ENCODE measurements at regions not wholly inside any gene's neighbourhood (a gene's known extent, or its start where the extent isn't known, plus 50 kb on each side); places are given as distances from the start of the nearest gene placed in this dataset.

DNA sequence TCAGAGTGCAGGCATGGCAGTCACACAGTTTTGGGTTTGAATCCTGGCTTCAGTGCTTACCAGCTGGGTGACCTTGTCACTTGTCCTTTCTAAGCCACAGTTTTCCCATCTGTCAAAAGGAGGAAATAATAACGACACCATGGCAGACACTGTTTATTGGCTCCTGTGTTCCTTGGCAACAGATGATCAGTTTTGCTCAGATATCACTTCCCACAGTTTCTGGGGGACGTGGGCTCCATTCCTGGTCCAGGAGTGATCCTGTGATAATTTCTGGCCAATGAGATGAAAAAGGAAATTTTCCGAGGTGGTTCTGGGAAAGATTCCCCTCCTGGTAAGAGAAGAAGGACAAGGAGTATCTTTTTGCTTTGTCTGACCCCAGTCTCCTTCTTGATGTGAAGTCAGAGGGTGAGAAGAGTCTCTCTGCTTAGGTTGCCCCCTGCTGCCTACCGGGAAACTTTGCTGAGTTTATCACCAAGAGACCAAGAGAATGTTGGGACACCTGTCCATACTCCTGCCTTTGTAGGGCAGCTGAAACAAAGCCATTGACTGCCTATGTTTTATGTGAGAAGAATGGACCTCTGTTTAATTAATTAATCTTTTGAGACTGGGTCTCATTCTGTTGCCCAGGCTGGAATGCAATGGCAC is 178.9 kb upstream of the NRXN3 start:
- no peaks in the 10 kb centered on the region for H4K20me1 ChIP-seq (ENCODE audit: insufficient read depth, low read length, poor library complexity, severe bottlenecking)
- H2AFZ ChIP-seq (ENCODE audit: low read length): peak overlapping the region; percentile 71
- H3K4me2 ChIP-seq (ENCODE audit: low read depth, low read length, poor library complexity, severe bottlenecking): no peak overlapping the region
- no peaks in the 10 kb centered on the region for H3K9me3 ChIP-seq (ENCODE audit: insufficient read depth, low read depth, low read length)
- H3F3A ChIP-seq (ENCODE audit: low read depth): no peaks in the 10 kb centered on the region
- no peaks in the 10 kb centered on the region for H3K36me3 ChIP-seq (ENCODE audit: insufficient read depth, low read length)
- TF ChIP-seq EZH2phosphoT487 (IDR thresholded peaks at IDR 0.05; ENCODE audit: borderline replicate concordance): no peak
- TF ChIP-seq, protein P1, sequence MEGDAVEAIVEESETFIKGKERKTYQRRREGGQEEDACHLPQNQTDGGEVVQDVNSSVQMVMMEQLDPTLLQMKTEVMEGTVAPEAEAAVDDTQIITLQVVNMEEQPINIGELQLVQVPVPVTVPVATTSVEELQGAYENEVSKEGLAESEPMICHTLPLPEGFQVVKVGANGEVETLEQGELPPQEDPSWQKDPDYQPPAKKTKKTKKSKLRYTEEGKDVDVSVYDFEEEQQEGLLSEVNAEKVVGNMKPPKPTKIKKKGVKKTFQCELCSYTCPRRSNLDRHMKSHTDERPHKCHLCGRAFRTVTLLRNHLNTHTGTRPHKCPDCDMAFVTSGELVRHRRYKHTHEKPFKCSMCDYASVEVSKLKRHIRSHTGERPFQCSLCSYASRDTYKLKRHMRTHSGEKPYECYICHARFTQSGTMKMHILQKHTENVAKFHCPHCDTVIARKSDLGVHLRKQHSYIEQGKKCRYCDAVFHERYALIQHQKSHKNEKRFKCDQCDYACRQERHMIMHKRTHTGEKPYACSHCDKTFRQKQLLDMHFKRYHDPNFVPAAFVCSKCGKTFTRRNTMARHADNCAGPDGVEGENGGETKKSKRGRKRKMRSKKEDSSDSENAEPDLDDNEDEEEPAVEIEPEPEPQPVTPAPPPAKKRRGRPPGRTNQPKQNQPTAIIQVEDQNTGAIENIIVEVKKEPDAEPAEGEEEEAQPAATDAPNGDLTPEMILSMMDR (conservative IDR thresholded peaks at IDR 0.05; ENCODE audit: low read length): peak; percentile 56
- no peak overlapping the region for H3K9ac ChIP-seq (ENCODE audit: low read depth, low read length, poor library complexity, severe bottlenecking)
- no peaks in the 10 kb centered on the region for H3K27me3 ChIP-seq (ENCODE audit: insufficient read depth, low read length, poor library complexity, severe bottlenecking)
- no peaks in the 10 kb centered on the region for H3K4me1 ChIP-seq (ENCODE audit: insufficient read depth, low read length, poor library complexity, severe bottlenecking)
- no peak overlapping the region for H3K4me3 ChIP-seq (ENCODE audit: low read length, poor library complexity, severe bottlenecking)
- no peaks in the 10 kb centered on the region for H3K79me2 ChIP-seq (ENCODE audit: insufficient read depth, low read length)
- no peaks in the 10 kb centered on the region for H3K9me2 ChIP-seq (replicated peaks; ENCODE audit: low read depth, low read length)

DNA sequence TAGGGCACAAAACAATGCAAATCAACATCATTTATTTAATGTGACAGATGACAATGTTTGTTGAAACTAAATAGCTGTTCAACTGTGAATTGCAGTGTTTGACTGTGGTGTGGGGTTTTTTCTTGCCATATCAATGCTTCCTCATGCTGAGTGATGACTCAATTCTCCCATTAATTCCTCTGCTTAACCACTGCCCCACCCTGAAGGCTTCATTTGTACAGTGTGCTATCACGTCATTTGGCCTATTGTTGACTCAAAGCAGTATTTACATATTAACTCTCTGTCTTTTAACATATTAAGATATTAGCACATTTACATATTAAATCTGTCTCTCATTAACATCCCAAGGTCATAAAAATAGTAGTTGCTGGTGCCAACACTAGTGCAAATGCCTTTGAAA is 164.8 kb upstream of the NRXN3 start:
- H3K4me2 ChIP-seq (ENCODE audit: low read depth, low read length, poor library complexity, severe bottlenecking): no peak overlapping the region
- H3K79me2 ChIP-seq (ENCODE audit: insufficient read depth, low read length): no peaks in the 10 kb centered on the region
- H3K27me3 ChIP-seq (ENCODE audit: insufficient read depth, low read length, poor library complexity, severe bottlenecking): no peaks in the 10 kb centered on the region
- H3K36me3 ChIP-seq (ENCODE audit: insufficient read depth, low read length): no peaks in the 10 kb centered on the region
- H3K4me1 ChIP-seq (ENCODE audit: insufficient read depth, low read length, poor library complexity, severe bottlenecking): no peaks in the 10 kb centered on the region
- H3K9me3 ChIP-seq (ENCODE audit: insufficient read depth, low read depth, low read length): 0 out of 2 replicates have a peak, but pooled peaks cover 4% of the 10 kb centered on the region
- H3K9ac ChIP-seq (ENCODE audit: low read depth, low read length, poor library complexity, severe bottlenecking): no peak overlapping the region
- no peaks in the 10 kb centered on the region for H4K20me1 ChIP-seq (ENCODE audit: insufficient read depth, low read length, poor library complexity, severe bottlenecking)
- no peaks in the 10 kb centered on the region for H3F3A ChIP-seq (ENCODE audit: low read depth)
- no peak overlapping the region for H3K4me3 ChIP-seq (ENCODE audit: low read length, poor library complexity, severe bottlenecking)
- TF ChIP-seq, protein P1 (conservative IDR thresholded peaks at IDR 0.05; ENCODE audit: low read length): no peak
- no peak for TF ChIP-seq EZH2phosphoT487 (IDR thresholded peaks at IDR 0.05; ENCODE audit: borderline replicate concordance)
- no peak overlapping the region for H2AFZ ChIP-seq (ENCODE audit: low read length)
- H3K9me2 ChIP-seq (replicated peaks; ENCODE audit: low read depth, low read length): no peaks in the 10 kb centered on the region

DNA sequence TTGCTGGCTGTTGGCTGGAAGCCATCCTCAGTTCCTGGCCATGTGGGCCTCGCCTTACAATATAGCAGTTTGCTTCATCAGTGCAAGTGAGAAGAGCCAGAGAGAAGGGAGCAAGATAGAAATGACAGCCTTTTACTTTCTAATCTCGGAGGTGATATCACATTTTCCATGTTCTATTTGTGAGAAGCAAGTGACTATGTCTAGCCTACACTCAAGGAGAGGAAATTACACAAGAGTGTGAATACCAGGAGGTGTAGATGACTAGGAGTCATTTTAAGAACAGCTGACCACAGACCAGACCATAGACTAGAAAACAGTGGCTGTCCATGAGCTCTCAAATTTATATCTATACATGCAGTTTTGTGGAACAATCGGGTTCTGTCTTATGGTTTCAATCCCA is 163.0 kb upstream of the NRXN3 start:
- Histone ChIP-seq H3K9me3 (ENCODE audit: insufficient read depth, low read depth, low read length) (0 out of 2 replicates have a peak, but pooled peaks cover 4% of the 10 kb centered on the region), H4K20me1 (ENCODE audit: insufficient read depth, low read length, poor library complexity, severe bottlenecking) (no peaks in the 10 kb centered on the region), H3K9me2 (replicated peaks; ENCODE audit: low read depth, low read length) (no peaks in the 10 kb centered on the region), H3K4me3 (ENCODE audit: low read length, poor library complexity, severe bottlenecking) (no peak overlapping the region), H3K79me2 (ENCODE audit: insufficient read depth, low read length) (no peaks in the 10 kb centered on the region), H3F3A (ENCODE audit: low read depth) (no peaks in the 10 kb centered on the region), H3K4me2 (ENCODE audit: low read depth, low read length, poor library complexity, severe bottlenecking) (no peak overlapping the region), H2AFZ (ENCODE audit: low read length) (no peak overlapping the region), H3K27me3 (ENCODE audit: insufficient read depth, low read length, poor library complexity, severe bottlenecking) (no peaks in the 10 kb centered on the region), H3K4me1 (ENCODE audit: insufficient read depth, low read length, poor library complexity, severe bottlenecking) (no peaks in the 10 kb centered on the region), H3K36me3 (ENCODE audit: insufficient read depth, low read length) (no peaks in the 10 kb centered on the region), H3K9ac (ENCODE audit: low read depth, low read length, poor library complexity, severe bottlenecking) (no peak overlapping the region)
- TF ChIP-seq, protein P1 (conservative IDR thresholded peaks at IDR 0.05; ENCODE audit: low read length): no peak
- TF ChIP-seq EZH2phosphoT487 (IDR thresholded peaks at IDR 0.05; ENCODE audit: borderline replicate concordance): no peak

All from Loucy (cell line).